Gastroesophageal sphincter (tissue), 3 donors: ENCODE measurements at regions not wholly inside any gene's neighbourhood (a gene's known extent, or its start where the extent isn't known, plus 50 kb on each side); places are given as distances from the start of the nearest gene placed in this dataset.

ENCODE experiments used
- CTCF ChIP-seq, 4 experiments: fragments of 200-600 bp in 2 of 4; fragments of 450-650 bp in 2 of 4; sonication (generic) in 1 of 4; IDR thresholded peaks; one replicate each; pipeline ENCODE4 v1.5.1; 2017 to 2019; ENCODE audit warnings: antibody characterized with exemption in 4 of 4, mild to moderate bottlenecking in 2 of 4, moderate library complexity in 2 of 4
- POLR2A ChIP-seq, 2 donors: fragments of 450-650 bp; IDR thresholded peaks; one replicate each; pipeline ENCODE4 v1.6.1; 2017; ENCODE audit warnings: antibody characterized with exemption in 2 of 2, mild to moderate bottlenecking in 2 of 2, moderate library complexity in 1 of 2

DNA sequence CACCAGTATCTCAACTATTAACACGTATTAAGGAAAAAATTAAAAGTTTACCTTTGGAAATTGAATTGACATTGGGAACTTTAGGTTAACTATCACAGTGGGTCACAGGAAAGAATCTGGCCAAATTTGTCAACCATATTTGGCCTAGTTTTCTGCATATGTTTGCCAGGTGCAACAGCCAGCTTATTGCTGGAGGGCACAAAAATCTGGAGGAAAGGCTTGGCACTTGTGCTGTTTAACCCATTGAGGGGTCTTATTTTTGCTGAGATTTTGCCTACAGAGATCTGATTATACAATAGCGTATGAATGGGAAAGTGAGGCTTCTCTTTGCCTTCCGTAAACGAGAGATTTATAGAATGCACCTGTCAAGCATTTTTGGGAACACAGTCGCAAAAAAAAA, 190.4 kb downstream of the PRL start:
- no peak for TF ChIP-seq POLR2A (IDR thresholded peaks at IDR 0.05)
- no peak for TF ChIP-seq CTCF (IDR thresholded peaks at IDR 0.05)
